Psoas muscle (tissue), 7 donors: ENCODE measurements at regions not wholly inside any gene's neighbourhood (a gene's known extent, or its start where the extent isn't known, plus 50 kb on each side); places are given as distances from the start of the nearest gene placed in this dataset.

Source experiments
- ATAC-seq, 4 donors: fragments of 200-7000 bp; cut with Tn5 transposase; one replicate each; pipeline ENCODE4 v1.9.1; 2020; ENCODE audit warnings: moderate library complexity in 3 of 4, mild to moderate bottlenecking in 2 of 4
- DNase-seq, 2 donors: peaks; one replicate each; pipeline ENCODE4 v3.0.0-alpha.2; 2020
- H3K27ac ChIP-seq: fragments of 200-600 bp; one replicate; pipeline ENCODE4 v1.8.0; 2022
- H3K27me3 ChIP-seq, 3 donors: fragments of 200-600 bp in 1 of 3; one replicate each; pipeline versions ENCODE4 v1.6.1 to v1.8.0; 2013 to 2022; ENCODE audit warnings: low read length in 2 of 3, mild to moderate bottlenecking in 2 of 3, moderate library complexity in 1 of 3; ENCODE audit not compliant: insufficient read depth in 3 of 3
- H3K36me3 ChIP-seq, 2 donors: fragments of 200-600 bp in 1 of 2; one replicate each; pipeline versions ENCODE4 v1.6.1 to v1.8.0; 2013 to 2022; ENCODE audit warnings: low read depth in 1 of 2, mild to moderate bottlenecking in 1 of 2, moderate library complexity in 1 of 2; ENCODE audit not compliant: insufficient read depth in 1 of 2
- H3K4me1 ChIP-seq: fragments of 200-600 bp; one replicate; pipeline ENCODE4 v1.8.0; 2022
- H3K4me3 ChIP-seq: fragments of 200-600 bp; one replicate; pipeline ENCODE4 v1.8.0; 2022; ENCODE audit warnings: mild to moderate bottlenecking
- H3K9me3 ChIP-seq: fragments of 200-600 bp; one replicate; pipeline ENCODE4 v1.8.0; 2022
- WGBS, 3 donors: extraction: QIAGEN DNeasy Blood & Tissue Kit; methylation state at CpG; one replicate each; pipeline versions ENCODE4 v1.1.6 to v1.1.7; 2013; 5-methylcytosine and 5-hydroxymethylcytosine counted together
- intact Hi-C, 2 donors: fragments of 100-400 bp; cut with DNase I; formaldehyde crosslinking; loops; one replicate each; pipeline versions ENCODE4 v1.11.0 to v1.14.2; 2022
- TF ChIP-seq, protein P1 (sequence below): fragments of 200-600 bp; IDR thresholded peaks from one replicate; pipeline ENCODE4 v1.8.0; 2022; ENCODE audit warnings: antibody characterized with exemption
- donor health status: healthy with polysubstance abuse.
- donor health status: DM: no; HTN: no; CAD: no; lungs with moderate emphysema.
- donor health status: Bipolar disorder and iron deficiency.
- donor health status: healthy.
- donor health status: DM: yes; HTN: yes; CAD: no.
- donor health status: DM: no; HTN: no; CAD: no.
- donor health status: DM: yes; HTN: yes; CAD: no.

GRCh38 chr3:159560214-159560979 is 428.2 kb upstream of the IL12A start:
- WGBS, 3 donors, result 34 to 43% (median 40%) methylated on average over 8 of the region's 8 CpGs
- intact Hi-C loops, result no loop called here
- Histone ChIP-seq H3K27ac (no peak overlapping the region), H3K27me3 (no peaks in the 10 kb centered on the region), H3K4me1 (no peaks in the 10 kb centered on the region), H3K36me3 (no peaks in the 10 kb centered on the region), H3K9me3 (no peaks in the 10 kb centered on the region), H3K4me3 (no peak overlapping the region)
- no peak for DNase-seq
- TF ChIP-seq, protein P1, sequence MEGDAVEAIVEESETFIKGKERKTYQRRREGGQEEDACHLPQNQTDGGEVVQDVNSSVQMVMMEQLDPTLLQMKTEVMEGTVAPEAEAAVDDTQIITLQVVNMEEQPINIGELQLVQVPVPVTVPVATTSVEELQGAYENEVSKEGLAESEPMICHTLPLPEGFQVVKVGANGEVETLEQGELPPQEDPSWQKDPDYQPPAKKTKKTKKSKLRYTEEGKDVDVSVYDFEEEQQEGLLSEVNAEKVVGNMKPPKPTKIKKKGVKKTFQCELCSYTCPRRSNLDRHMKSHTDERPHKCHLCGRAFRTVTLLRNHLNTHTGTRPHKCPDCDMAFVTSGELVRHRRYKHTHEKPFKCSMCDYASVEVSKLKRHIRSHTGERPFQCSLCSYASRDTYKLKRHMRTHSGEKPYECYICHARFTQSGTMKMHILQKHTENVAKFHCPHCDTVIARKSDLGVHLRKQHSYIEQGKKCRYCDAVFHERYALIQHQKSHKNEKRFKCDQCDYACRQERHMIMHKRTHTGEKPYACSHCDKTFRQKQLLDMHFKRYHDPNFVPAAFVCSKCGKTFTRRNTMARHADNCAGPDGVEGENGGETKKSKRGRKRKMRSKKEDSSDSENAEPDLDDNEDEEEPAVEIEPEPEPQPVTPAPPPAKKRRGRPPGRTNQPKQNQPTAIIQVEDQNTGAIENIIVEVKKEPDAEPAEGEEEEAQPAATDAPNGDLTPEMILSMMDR, result no peak
- no peak for ATAC-seq

DNA sequence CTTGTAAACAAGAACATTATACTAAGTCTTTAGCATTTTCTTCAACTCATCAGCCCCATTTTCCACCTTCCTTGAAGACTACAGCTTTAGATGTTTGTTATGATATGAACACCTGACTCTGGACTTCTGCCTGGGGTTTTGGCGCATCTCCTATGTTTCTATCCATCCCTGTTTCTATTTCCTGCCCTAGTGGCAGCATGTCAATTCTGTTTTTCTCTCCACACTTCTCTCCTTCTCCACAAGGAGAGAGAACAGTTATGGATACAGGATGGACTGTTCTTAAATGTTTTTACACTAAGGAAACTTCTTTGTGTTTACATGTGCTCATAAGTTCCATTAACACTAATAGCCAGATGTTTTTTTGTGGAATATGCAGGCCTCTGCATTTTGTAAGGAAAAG is 423.3 kb upstream of the IL12A start:
- no peaks in the 10 kb centered on the region for H3K36me3 ChIP-seq
- no peaks in the 10 kb centered on the region for H3K4me1 ChIP-seq
- 88 to 94% (median 91%) methylated on average over 1 of the region's 1 CpG for WGBS, 3 donors
- H3K9me3 ChIP-seq, result no peaks in the 10 kb centered on the region
- H3K27me3 ChIP-seq, result no peaks in the 10 kb centered on the region
- ATAC-seq, result no peak
- TF ChIP-seq, protein P1, result no peak
- H3K4me3 ChIP-seq, result no peak overlapping the region
- H3K27ac ChIP-seq, result no peak overlapping the region
- intact Hi-C loops, result no loop called here
- no peak for DNase-seq

DNA sequence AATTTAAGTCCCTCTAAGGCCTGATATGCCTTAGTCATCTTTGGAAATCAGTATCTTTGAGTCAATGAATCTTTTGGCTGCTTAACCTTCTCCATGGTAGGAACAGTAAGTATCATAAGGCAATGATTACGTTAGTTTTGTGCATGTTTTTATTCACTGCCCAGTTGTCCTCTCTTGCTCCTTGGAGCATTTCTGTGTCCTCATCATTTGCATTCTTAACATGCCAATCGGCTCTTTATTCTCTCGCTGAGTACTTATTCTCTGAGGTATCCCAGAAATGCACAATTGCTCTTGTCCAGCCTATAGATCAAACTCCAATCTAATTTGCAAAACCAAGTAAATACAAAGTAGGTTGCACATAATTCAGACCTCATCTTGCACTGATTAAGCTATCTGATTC is 405.0 kb upstream of the IL12A start:
- Histone ChIP-seq H3K27ac (no peak overlapping the region), H3K4me1 (no peaks in the 10 kb centered on the region), H3K9me3 (no peaks in the 10 kb centered on the region), H3K36me3 (no peaks in the 10 kb centered on the region), H3K4me3 (no peak overlapping the region), H3K27me3 (no peaks in the 10 kb centered on the region)
- intact Hi-C loops, result no loop called here
- TF ChIP-seq, protein P1, result no peak
- DNase-seq (no peak), ATAC-seq (no peak)
- 39 to 47% (median 42%) methylated on average over 3 of the region's 3 CpGs for WGBS, 3 donors

DNA sequence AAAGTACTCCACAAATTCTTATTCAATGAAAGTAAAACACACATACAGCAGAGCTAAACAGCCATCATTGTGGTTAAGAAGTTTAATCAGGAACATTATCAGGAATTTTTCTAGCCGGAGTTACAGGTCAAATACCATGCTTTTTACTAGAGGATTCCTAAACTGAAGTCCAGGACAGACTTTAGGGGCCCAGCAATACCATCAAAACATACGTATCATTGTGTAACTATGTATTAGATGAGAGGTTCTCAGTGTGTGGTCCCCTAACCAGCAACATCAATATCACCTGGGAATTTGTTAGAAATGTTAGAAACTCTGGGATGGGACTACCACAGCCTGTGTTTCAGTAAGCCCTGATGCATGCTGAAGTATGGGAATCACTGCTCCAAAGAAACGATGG is 404.2 kb upstream of the IL12A start:
- 55 to 61% (median 57%) methylated on average over 3 of the region's 3 CpGs for WGBS, 3 donors
- no peaks in the 10 kb centered on the region for H3K9me3 ChIP-seq
- intact Hi-C loops, result no loop called here
- TF ChIP-seq, protein P1, result no peak
- H3K36me3 ChIP-seq, result no peaks in the 10 kb centered on the region
- no peak overlapping the region for H3K4me3 ChIP-seq
- no peaks in the 10 kb centered on the region for H3K27me3 ChIP-seq
- H3K27ac ChIP-seq, result no peak overlapping the region
- no peaks in the 10 kb centered on the region for H3K4me1 ChIP-seq
- ATAC-seq, result no peak
- no peak for DNase-seq
